ENCODE measurements at regions not wholly inside any gene's neighbourhood (a gene's known extent, or its start where the extent isn't known, plus 50 kb on each side); places are given as distances from the start of the nearest gene placed in this dataset.

GRCh38 chr6:81666481-81666880, 86.0 kb downstream of the TENT5A start:
- no peak for TF ChIP-seq POLR2A (IDR thresholded peaks at IDR 0.05)
- TF ChIP-seq, protein P1, sequence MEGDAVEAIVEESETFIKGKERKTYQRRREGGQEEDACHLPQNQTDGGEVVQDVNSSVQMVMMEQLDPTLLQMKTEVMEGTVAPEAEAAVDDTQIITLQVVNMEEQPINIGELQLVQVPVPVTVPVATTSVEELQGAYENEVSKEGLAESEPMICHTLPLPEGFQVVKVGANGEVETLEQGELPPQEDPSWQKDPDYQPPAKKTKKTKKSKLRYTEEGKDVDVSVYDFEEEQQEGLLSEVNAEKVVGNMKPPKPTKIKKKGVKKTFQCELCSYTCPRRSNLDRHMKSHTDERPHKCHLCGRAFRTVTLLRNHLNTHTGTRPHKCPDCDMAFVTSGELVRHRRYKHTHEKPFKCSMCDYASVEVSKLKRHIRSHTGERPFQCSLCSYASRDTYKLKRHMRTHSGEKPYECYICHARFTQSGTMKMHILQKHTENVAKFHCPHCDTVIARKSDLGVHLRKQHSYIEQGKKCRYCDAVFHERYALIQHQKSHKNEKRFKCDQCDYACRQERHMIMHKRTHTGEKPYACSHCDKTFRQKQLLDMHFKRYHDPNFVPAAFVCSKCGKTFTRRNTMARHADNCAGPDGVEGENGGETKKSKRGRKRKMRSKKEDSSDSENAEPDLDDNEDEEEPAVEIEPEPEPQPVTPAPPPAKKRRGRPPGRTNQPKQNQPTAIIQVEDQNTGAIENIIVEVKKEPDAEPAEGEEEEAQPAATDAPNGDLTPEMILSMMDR (IDR thresholded peaks at IDR 0.05) = no peak

Measured in lower leg skin (tissue), 3 donors.